ENCODE measurements at regions not wholly inside any gene's neighbourhood (a gene's known extent, or its start where the extent isn't known, plus 50 kb on each side); places are given as distances from the start of the nearest gene placed in this dataset.

GRCh38 chr2:103780088-103780702, 1018.4 kb downstream of the TMEM182 start:
- no peaks in the 10 kb centered on the region for H3K27me3 Mint-ChIP-seq
- no peaks in the 10 kb centered on the region for H3K4me1 Mint-ChIP-seq (ENCODE audit: low read depth)
- ATAC-seq (ENCODE audit: poor library complexity) (no peak), DNase-seq (no peak)
- TF ChIP-seq CTCF (IDR thresholded peaks at IDR 0.05), result no peak
- peaks cover 10% of the 10 kb centered on the region for H3K9me3 Mint-ChIP-seq
- CTCF ChIA-PET, result no interaction called here
- H3K27ac Mint-ChIP-seq, result no peak overlapping the region
- H3K27me3 ChIP-seq (ENCODE audit: control insufficient read depth in 1 of 2, insufficient read depth in 2 of 2, low read length in 2 of 2), result no peaks in the 10 kb centered on the region
- H3K4me3 ChIP-seq (ENCODE audit: low read length), result no peak overlapping the region
- no peaks in the 10 kb centered on the region for H3K4me1 ChIP-seq (ENCODE audit: insufficient read depth, low read length)
- no peaks in the 10 kb centered on the region for H3K36me3 ChIP-seq (ENCODE audit: insufficient read depth, low read length)
- intact Hi-C loops (cut with DNase I, micrococcal nuclease), result no loop called here
- no peaks in the 10 kb centered on the region for H3K36me3 Mint-ChIP-seq (ENCODE audit: low read depth)
- no peak overlapping the region for H3K27ac ChIP-seq (ENCODE audit: low read depth in 1 of 2, low read length in 2 of 2)
- POLR2A ChIA-PET, result no interaction called here
- peaks cover 0 to 6% of the 10 kb centered on the region in 2 experiments for H3K9me3 ChIP-seq (ENCODE audit: control insufficient read depth in 1 of 2, insufficient read depth in 1 of 2, low read length in 2 of 2)
- no peak overlapping the region for H3K4me3 Mint-ChIP-seq

- TF ChIP-seq CTCF (IDR thresholded peaks at IDR 0.05), result no peak
- Mint-ChIP-seq H3K27ac (no peak overlapping the region), H3K36me3 (ENCODE audit: low read depth) (no peaks in the 10 kb centered on the region), H3K4me1 (ENCODE audit: low read depth) (no peaks in the 10 kb centered on the region), H3K4me3 (no peak overlapping the region), H3K9me3 (peaks cover 5% of the 10 kb centered on the region), H3K27me3 (no peaks in the 10 kb centered on the region)
- Histone ChIP-seq H3K4me1 (ENCODE audit: insufficient read depth, low read length) (no peaks in the 10 kb centered on the region), H3K27me3 (ENCODE audit: control insufficient read depth in 1 of 2, insufficient read depth in 2 of 2, low read length in 2 of 2) (no peaks in the 10 kb centered on the region), H3K9me3 (ENCODE audit: control insufficient read depth in 1 of 2, insufficient read depth in 1 of 2, low read length in 2 of 2) (peaks cover 0 to 6% of the 10 kb centered on the region in 2 experiments), H3K4me3 (ENCODE audit: low read length) (no peak overlapping the region), H3K27ac (ENCODE audit: low read depth in 1 of 2, low read length in 2 of 2) (no peak overlapping the region), H3K36me3 (ENCODE audit: insufficient read depth, low read length) (no peaks in the 10 kb centered on the region)
- DNase-seq, result no peak
- POLR2A ChIA-PET, result no interaction called here
- no peak for ATAC-seq (ENCODE audit: poor library complexity)
- intact Hi-C loops (cut with DNase I, micrococcal nuclease), result no loop called here
- CTCF ChIA-PET, result no interaction called here
These were observed 1019.5 kb downstream of the TMEM182 start for GRCh38 chr2:103781313-103781712.

- no peaks in the 10 kb centered on the region for H3K27me3 Mint-ChIP-seq
- H3K27me3 ChIP-seq (ENCODE audit: control insufficient read depth in 1 of 2, insufficient read depth in 2 of 2, low read length in 2 of 2), result no peaks in the 10 kb centered on the region
- H3K27ac ChIP-seq (ENCODE audit: low read depth in 1 of 2, low read length in 2 of 2), result no peak overlapping the region
- intact Hi-C loops (cut with DNase I, micrococcal nuclease), result no loop called here
- no peak overlapping the region for H3K4me3 Mint-ChIP-seq
- no peak for TF ChIP-seq CTCF (IDR thresholded peaks at IDR 0.05)
- peaks cover 5% of the 10 kb centered on the region for H3K9me3 Mint-ChIP-seq
- no peaks in the 10 kb centered on the region for H3K4me1 Mint-ChIP-seq (ENCODE audit: low read depth)
- ChIA-PET POLR2A (no interaction called here), CTCF (interaction anchor here (0.6 kb wide), 1 partner anchor 15 kb away, joined by 3 read pairs; no protein-coding TSS in a partner anchor)
- no peaks in the 10 kb centered on the region for H3K36me3 Mint-ChIP-seq (ENCODE audit: low read depth)
- no peak for ATAC-seq (ENCODE audit: poor library complexity)
- no peak overlapping the region for H3K27ac Mint-ChIP-seq
- H3K9me3 ChIP-seq (ENCODE audit: control insufficient read depth in 1 of 2, insufficient read depth in 1 of 2, low read length in 2 of 2), result no peaks in the 10 kb centered on the region
- no peak overlapping the region for H3K4me3 ChIP-seq (ENCODE audit: low read length)
- no peak for DNase-seq
- H3K4me1 ChIP-seq (ENCODE audit: insufficient read depth, low read length), result no peaks in the 10 kb centered on the region
- H3K36me3 ChIP-seq (ENCODE audit: insufficient read depth, low read length), result no peaks in the 10 kb centered on the region
These were observed 1022.4 kb downstream of the TMEM182 start for GRCh38 chr2:103784261-103784660.
